ENCODE measurements at regions not wholly inside any gene's neighbourhood (a gene's known extent, or its start where the extent isn't known, plus 50 kb on each side); places are given as distances from the start of the nearest gene placed in this dataset.

DNA sequence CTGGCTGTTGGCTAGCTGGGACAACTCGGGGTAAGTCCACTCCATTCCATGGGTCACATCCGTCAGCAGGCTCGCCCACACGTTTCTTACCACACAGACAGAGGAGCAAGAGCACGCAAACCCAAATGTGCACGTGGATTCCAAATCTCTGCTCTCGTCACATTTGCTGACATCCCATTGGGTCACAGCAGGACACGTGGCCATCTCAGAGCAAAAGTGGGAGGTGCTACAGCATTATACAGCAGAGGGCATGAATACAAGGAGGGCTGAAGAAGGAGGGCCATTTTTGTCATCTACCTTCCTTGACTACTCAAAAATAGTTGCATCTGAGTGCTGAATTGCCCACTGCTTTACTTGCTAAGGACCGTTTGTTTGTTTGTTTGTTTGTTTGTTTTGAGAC lies 84.7 kb downstream of the RBBP6 start:
- H3K9me3 ChIP-seq (replicated peaks; ENCODE audit: low read length): no peaks in the 10 kb centered on the region
- H3K4me2 ChIP-seq (ENCODE audit: low read length): no peak overlapping the region
- H3K4me3 ChIP-seq (ENCODE audit: low read length): no peak overlapping the region
- no peaks in the 10 kb centered on the region for H3K27me3 ChIP-seq (ENCODE audit: control insufficient read depth, insufficient read depth, low read length)
- no peak overlapping the region for H3K9ac ChIP-seq (ENCODE audit: low read depth, low read length)
- no peaks in the 10 kb centered on the region for H3K36me3 ChIP-seq (ENCODE audit: insufficient read depth, low read length)
- peaks cover 7% of the 10 kb centered on the region for H3K4me1 ChIP-seq (ENCODE audit: control insufficient read depth, insufficient read depth, low read length)

DNA sequence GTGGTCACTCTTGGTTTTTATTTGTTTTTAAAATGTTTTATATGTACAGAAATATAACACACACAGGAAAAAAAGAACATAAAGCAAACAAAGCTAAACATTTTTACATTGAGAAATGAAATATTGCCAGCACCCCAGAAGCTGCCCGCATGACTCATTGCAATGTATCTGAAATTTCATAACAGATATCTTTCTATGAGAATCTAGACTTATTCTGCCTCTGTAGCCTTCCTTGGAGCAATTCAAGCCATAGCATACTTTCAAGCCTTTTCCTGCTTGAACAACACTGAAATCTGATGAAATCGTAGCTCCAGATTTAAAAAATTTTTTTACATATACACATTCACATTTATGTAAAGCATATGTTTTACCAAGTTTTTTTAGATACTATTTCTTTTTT lies 86.9 kb downstream of the RBBP6 start:
- Histone ChIP-seq H3K36me3 (ENCODE audit: insufficient read depth, low read length) (no peaks in the 10 kb centered on the region), H3K9ac (ENCODE audit: low read depth, low read length) (no peak overlapping the region), H3K4me3 (ENCODE audit: low read length) (no peak overlapping the region)

DNA sequence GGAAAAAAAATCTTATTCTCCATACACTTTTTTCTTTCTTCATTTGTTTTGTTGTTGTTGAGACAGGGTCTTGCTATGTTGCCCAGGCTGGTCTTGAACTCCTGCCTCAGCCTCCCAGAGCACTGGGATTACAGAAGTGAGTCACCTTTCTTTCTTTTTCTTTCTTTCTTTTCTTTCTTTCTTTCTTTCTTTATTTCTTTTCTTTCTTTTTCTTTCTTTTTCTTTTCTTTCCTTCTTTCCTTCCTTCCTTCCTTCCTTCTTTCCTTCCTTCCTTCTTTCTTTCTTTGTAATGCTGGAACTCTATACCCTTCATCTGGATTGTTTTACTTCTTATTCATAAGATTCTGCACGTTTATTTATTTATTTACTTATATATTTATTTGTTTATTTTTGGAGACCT lies 94.5 kb upstream of the TNRC6A start:
- H3K4me1 ChIP-seq (ENCODE audit: control insufficient read depth, insufficient read depth, low read length): peaks cover 16% of the 10 kb centered on the region
- no peak overlapping the region for H3K9ac ChIP-seq (ENCODE audit: low read depth, low read length)
- H3K27me3 ChIP-seq (ENCODE audit: control insufficient read depth, insufficient read depth, low read length): no peaks in the 10 kb centered on the region
- H3K9me3 ChIP-seq (replicated peaks; ENCODE audit: low read length): no peaks in the 10 kb centered on the region
- H3K36me3 ChIP-seq (ENCODE audit: insufficient read depth, low read length): no peaks in the 10 kb centered on the region
- H3K4me2 ChIP-seq (ENCODE audit: low read length): no peak overlapping the region
- H3K4me3 ChIP-seq (ENCODE audit: low read length): no peak overlapping the region

More for the DNA sequence above, 86.9 kb downstream of the RBBP6 start:
- Histone ChIP-seq H3K4me2 (ENCODE audit: low read length) (peak overlapping the region; percentile 38), H3K9me3 (replicated peaks; ENCODE audit: low read length) (no peaks in the 10 kb centered on the region), H3K27me3 (ENCODE audit: control insufficient read depth, insufficient read depth, low read length) (no peaks in the 10 kb centered on the region), H3K4me1 (ENCODE audit: control insufficient read depth, insufficient read depth, low read length) (peaks cover 7% of the 10 kb centered on the region)

DNA sequence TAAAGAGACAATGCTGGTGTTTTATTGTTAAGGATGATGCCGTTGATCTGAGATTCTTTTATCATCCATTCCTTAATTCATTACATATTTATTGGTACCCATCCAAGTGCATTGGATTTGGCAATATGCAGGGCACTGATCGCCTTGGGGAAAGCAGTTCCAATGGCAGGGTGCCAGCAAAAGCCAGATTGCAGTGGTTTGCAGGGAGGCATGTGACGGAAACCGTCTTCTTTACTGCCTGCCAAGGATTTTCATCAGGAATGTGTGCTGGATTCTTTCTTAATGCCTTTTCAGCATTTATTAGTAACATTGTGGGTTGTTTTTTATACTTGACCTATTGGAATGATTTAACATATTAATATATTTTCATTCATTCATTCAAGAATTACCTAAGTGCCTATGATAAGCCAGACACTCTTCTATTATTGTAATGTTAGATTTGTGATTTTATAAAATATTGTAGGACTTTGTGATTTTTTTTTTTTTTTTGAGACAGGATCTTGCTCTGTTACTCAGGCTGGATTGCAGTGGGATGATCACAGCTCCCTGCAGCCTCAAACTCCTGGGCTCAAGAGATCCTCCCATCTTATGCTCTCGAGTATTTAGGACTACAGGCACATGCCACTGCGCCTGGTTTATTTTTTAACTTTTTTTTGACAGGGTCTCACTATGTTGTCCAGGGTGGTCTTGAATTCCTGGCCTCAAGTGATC lies 93.4 kb upstream of the TNRC6A start:
- H3K4me3 ChIP-seq (ENCODE audit: low read length): no peak overlapping the region
- peak overlapping the region; percentile 43 for H3K4me2 ChIP-seq (ENCODE audit: low read length)
- H3K9ac ChIP-seq (ENCODE audit: low read depth, low read length): peak overlapping the region; percentile 13
- no peaks in the 10 kb centered on the region for H3K36me3 ChIP-seq (ENCODE audit: insufficient read depth, low read length)
- H3K4me1 ChIP-seq (ENCODE audit: control insufficient read depth, insufficient read depth, low read length): peaks cover 16% of the 10 kb centered on the region
- no peaks in the 10 kb centered on the region for H3K27me3 ChIP-seq (ENCODE audit: control insufficient read depth, insufficient read depth, low read length)
- no peaks in the 10 kb centered on the region for H3K9me3 ChIP-seq (replicated peaks; ENCODE audit: low read length)

DNA sequence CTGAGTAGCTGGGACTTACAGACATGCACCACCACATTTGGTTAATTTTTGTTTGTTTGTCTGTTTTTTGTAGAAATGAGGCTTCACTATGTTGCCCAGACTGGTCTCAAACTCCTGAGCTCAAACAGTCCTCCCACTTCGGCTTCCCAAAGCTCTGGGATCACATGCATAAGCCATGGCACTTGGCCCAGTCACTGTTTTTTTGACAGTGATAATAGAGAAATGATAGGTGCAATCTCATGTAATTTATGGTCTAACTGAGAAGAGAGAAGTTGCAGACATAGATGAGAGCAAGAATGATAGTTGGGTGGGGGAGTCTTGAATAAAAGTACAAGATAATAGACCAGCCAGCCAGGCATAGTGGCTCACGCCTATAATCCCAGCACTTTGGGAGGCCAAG lies 89.7 kb upstream of the TNRC6A start:
- H3K36me3 ChIP-seq (ENCODE audit: insufficient read depth, low read length): no peaks in the 10 kb centered on the region
- no peaks in the 10 kb centered on the region for H3K27me3 ChIP-seq (ENCODE audit: control insufficient read depth, insufficient read depth, low read length)
- H3K4me3 ChIP-seq (ENCODE audit: low read length): no peak overlapping the region
- H3K9me3 ChIP-seq (replicated peaks; ENCODE audit: low read length): no peaks in the 10 kb centered on the region
- no peak overlapping the region for H3K9ac ChIP-seq (ENCODE audit: low read depth, low read length)
- H3K4me1 ChIP-seq (ENCODE audit: control insufficient read depth, insufficient read depth, low read length): peaks cover 20% of the 10 kb centered on the region
- H3K4me2 ChIP-seq (ENCODE audit: low read length): no peak overlapping the region

DNA sequence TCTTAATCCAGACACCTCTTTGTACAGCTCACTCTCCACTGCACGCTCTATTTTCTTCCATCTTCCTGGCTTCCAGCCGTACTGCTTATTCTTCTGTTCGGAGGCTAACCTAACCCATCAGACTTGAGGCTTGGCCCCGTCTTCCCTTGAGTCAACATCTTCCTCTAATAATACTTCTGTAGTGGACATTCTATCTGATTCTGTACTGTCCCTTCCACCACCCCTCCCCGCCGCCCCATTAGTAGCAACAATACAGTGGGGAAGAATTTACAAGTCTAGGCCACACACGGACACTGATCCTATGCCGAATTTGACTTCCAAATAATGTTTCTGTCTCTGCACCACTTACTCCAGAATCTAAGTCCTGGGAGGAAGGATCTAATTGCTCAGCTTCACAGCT lies 86.0 kb upstream of the TNRC6A start:
- Histone ChIP-seq H3K36me3 (ENCODE audit: insufficient read depth, low read length) (no peaks in the 10 kb centered on the region), H3K4me3 (ENCODE audit: low read length) (no peak overlapping the region), H3K4me2 (ENCODE audit: low read length) (no peak overlapping the region), H3K27me3 (ENCODE audit: control insufficient read depth, insufficient read depth, low read length) (no peaks in the 10 kb centered on the region), H3K4me1 (ENCODE audit: control insufficient read depth, insufficient read depth, low read length) (peaks cover 26% of the 10 kb centered on the region), H3K9me3 (replicated peaks; ENCODE audit: low read length) (no peaks in the 10 kb centered on the region), H3K9ac (ENCODE audit: low read depth, low read length) (no peak overlapping the region)

DNA sequence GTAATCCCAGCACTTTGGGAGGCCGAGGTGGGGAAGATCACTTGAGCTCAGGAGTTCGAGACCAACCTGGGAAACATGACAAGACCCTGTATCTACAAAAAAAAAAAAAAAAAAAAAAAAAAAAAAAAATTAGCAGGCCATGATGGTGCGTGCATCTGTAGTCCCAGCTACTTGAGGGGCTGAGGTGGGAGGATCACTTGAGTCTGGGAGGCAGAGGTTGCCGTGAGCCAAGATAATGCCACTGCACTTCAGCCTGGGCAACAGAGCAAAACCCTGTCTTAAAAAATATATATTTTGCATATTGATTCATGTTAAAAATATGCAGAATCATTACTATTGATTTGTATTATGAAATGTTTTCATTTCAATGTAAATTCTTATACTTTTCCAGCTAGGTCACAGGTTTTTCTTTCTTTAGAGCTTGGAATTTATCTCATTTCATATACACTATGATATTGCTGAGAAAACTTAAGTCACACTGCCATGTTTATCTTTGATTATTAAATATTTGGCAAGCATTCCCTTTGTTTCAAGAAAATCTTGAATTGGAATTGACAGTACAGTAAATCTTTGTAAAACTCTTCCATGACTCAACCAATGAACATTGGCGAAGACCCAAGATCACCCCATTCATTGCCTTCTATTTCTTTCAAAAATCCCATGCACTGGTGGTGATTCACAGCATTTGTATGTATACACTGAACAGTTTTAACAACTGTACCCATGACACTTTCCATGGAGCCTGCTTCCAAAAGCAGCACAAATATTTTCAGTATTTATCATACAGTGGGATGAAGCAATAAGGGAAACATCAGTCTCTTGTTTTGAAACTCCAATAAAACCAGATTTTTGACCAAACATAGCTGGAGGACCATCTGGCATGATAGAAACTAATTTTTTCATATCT lies 83.5 kb upstream of the TNRC6A start:
- Histone ChIP-seq H3K4me3 (ENCODE audit: low read length) (no peak overlapping the region), H3K9me3 (replicated peaks; ENCODE audit: low read length) (no peaks in the 10 kb centered on the region), H3K36me3 (ENCODE audit: insufficient read depth, low read length) (no peaks in the 10 kb centered on the region), H3K4me1 (ENCODE audit: control insufficient read depth, insufficient read depth, low read length) (peaks cover 26% of the 10 kb centered on the region), H3K4me2 (ENCODE audit: low read length) (peak overlapping the region; percentile 29), H3K9ac (ENCODE audit: low read depth, low read length) (peak overlapping the region; percentile 54), H3K27me3 (ENCODE audit: control insufficient read depth, insufficient read depth, low read length) (no peaks in the 10 kb centered on the region)

DNA sequence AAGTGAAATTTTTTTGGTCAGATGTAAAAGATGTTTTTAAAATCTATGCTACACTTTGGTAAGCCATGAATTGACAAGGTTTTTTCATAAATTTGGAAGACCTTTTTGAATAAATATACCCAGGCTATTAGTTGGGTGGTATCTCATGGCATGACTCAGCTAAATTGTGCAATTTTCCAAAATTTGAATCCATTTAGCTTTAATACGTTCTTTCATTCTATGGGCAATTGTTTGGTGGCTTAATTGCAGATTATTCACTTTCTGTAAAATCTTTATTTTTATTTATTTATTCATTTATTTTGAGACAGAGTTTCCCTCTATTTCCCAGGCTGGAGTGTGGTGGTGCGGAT lies 82.8 kb upstream of the TNRC6A start:
- H3K4me1 ChIP-seq (ENCODE audit: control insufficient read depth, insufficient read depth, low read length): peaks cover 26% of the 10 kb centered on the region
- peak overlapping the region; percentile 16 for H3K9ac ChIP-seq (ENCODE audit: low read depth, low read length)

DNA sequence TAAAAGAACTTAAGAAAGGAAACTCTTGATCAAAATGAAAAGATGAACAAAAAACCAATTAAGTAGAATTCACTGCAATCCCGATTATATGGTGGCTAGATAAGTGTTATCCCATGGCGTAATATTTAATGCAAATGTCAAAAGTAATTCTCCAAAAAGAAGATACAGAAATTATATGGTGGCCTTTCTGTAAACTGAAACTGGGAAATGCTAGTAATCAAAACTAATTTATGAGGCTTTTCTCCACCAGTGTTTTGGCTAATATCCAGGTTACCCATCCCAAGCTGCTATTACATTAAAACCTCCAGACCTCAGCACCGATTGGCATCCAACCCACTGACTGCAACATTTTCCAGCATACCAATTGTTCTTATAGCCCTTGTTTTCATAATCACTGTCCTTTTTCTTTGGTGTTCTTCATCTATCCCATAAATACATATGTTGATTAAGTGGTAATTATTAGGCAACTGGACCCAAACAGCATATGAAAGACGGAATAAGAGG lies 77.2 kb upstream of the TNRC6A start:
- no peak overlapping the region for H3K4me3 ChIP-seq (ENCODE audit: low read length)
- H3K4me2 ChIP-seq (ENCODE audit: low read length): no peak overlapping the region
- peaks cover 10% of the 10 kb centered on the region for H3K4me1 ChIP-seq (ENCODE audit: control insufficient read depth, insufficient read depth, low read length)
- no peaks in the 10 kb centered on the region for H3K9me3 ChIP-seq (replicated peaks; ENCODE audit: low read length)
- no peaks in the 10 kb centered on the region for H3K27me3 ChIP-seq (ENCODE audit: control insufficient read depth, insufficient read depth, low read length)
- H3K9ac ChIP-seq (ENCODE audit: low read depth, low read length): no peak overlapping the region
- no peaks in the 10 kb centered on the region for H3K36me3 ChIP-seq (ENCODE audit: insufficient read depth, low read length)

More for the DNA sequence above, 82.8 kb upstream of the TNRC6A start:
- Histone ChIP-seq H3K4me2 (ENCODE audit: low read length) (peak overlapping the region; percentile 25), H3K4me3 (ENCODE audit: low read length) (no peak overlapping the region), H3K9me3 (replicated peaks; ENCODE audit: low read length) (no peaks in the 10 kb centered on the region), H3K27me3 (ENCODE audit: control insufficient read depth, insufficient read depth, low read length) (no peaks in the 10 kb centered on the region), H3K36me3 (ENCODE audit: insufficient read depth, low read length) (no peaks in the 10 kb centered on the region)

DNA sequence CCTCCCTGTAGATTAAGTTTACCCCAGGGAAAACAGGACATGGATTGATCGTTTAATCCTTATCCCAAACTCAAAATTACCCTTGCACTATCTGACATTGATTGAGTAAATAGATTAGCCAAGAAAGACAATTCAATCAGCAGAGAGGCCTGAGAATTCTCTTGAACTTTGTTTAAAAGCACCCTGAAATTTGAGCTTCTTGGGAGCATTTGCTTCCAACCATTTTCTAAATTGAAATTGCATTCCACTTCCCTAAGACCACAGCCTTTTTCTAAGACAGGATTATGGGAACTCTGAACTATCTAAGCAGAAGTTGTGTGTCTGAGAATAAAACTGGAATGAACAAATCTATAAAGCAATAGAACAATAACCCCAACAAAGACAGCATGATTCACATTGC lies 76.6 kb upstream of the TNRC6A start:
- Histone ChIP-seq H3K36me3 (ENCODE audit: insufficient read depth, low read length) (no peaks in the 10 kb centered on the region), H3K27me3 (ENCODE audit: control insufficient read depth, insufficient read depth, low read length) (no peaks in the 10 kb centered on the region), H3K4me1 (ENCODE audit: control insufficient read depth, insufficient read depth, low read length) (peaks cover 9% of the 10 kb centered on the region), H3K4me3 (ENCODE audit: low read length) (no peak overlapping the region), H3K9ac (ENCODE audit: low read depth, low read length) (no peak overlapping the region), H3K4me2 (ENCODE audit: low read length) (no peak overlapping the region), H3K9me3 (replicated peaks; ENCODE audit: low read length) (no peaks in the 10 kb centered on the region)

DNA sequence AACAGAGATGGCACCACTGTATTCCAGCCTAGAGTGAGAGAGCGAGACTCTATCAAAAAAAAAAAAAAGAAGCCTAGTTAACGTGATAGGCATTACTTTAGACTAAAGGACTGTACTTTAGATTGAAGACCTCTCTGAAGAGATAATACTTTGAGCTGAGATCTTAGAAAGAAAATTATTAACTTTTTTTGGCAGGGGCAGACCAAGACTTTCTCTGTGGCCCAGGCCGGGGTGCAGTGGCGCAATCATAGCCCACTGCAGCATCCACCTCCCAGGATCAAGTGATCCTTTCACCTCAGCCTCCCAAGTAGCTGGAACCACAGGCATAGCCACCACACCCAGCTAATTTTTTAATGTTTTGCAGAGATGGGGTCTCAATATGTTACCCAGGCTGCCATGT lies 75.7 kb upstream of the TNRC6A start:
- no peak overlapping the region for H3K4me3 ChIP-seq (ENCODE audit: low read length)
- H3K9ac ChIP-seq (ENCODE audit: low read depth, low read length): no peak overlapping the region
- H3K4me2 ChIP-seq (ENCODE audit: low read length): no peak overlapping the region
- no peaks in the 10 kb centered on the region for H3K27me3 ChIP-seq (ENCODE audit: control insufficient read depth, insufficient read depth, low read length)
- H3K9me3 ChIP-seq (replicated peaks; ENCODE audit: low read length): no peaks in the 10 kb centered on the region
- peaks cover 9% of the 10 kb centered on the region for H3K4me1 ChIP-seq (ENCODE audit: control insufficient read depth, insufficient read depth, low read length)
- H3K36me3 ChIP-seq (ENCODE audit: insufficient read depth, low read length): no peaks in the 10 kb centered on the region
